ENCODE measurements at regions not wholly inside any gene's neighbourhood (a gene's known extent, or its start where the extent isn't known, plus 50 kb on each side); places are given as distances from the start of the nearest gene placed in this dataset.

DNA sequence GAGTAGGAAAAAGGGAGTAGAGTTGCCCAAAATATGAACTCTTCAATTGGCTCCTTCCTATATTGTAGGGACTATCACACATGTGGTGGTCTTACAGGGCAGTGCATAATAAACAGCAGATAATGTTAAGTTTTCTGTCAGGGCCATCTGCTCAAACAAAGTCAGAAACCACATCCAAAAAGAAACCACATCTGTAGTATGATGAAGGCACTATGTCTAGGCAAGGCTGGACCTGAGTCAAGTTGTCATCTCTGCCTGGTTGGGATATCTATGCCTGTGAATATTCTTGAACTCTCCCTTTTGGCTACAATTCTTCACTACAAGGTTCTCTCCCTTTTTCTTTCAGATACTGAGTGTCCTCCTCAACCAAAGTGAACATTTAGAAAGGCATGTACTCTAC lies 109.4 kb upstream of the C1GALT1C1 start:
- POLR2A ChIA-PET, result no interaction called here
- ATAC-seq (replicated peaks in 1 of 4), result no peak
- no peak overlapping the region for H3K27ac Mint-ChIP-seq

DNA sequence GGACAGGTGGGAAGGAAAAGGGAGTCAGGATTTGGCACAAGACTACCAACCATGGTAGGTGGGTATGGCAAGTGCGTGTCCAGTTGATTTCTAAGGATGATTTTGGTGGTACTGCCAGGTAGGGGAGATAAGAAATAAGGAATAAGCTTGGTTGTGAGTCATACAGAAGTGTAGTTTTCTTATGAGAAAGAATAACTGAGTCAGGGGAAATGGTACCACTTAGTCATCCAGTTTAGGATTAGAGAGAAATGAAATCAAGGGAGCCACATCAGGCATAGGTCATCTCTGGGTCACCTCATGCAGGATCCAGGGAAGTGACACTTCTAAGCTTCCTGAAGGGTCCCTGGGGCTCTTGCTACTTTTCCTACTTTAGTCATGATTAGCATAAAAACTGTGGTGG lies 107.1 kb upstream of the C1GALT1C1 start:
- H3K27me3 Mint-ChIP-seq, result peaks cover 0 to 5% of the 10 kb centered on the region in 2 donors
- H3K36me3 Mint-ChIP-seq, result no peaks in the 10 kb centered on the region
- no peaks in the 10 kb centered on the region for H3K27me3 ChIP-seq (replicated peaks in 1 of 2; ENCODE audit: control insufficient read depth in 2 of 2, extremely low read depth in 1 of 2, insufficient read depth in 2 of 2, low read length in 1 of 2)
- no peak for DNase-seq
- no peak for ATAC-seq (replicated peaks in 1 of 4)
- no peaks in the 10 kb centered on the region for H3K4me1 Mint-ChIP-seq
- no CpG with 5 or more reads among the region's 1 CpG for WGBS (ENCODE audit: insufficient coverage)
- peaks cover 0 to 4% (median 0%) of the 10 kb centered on the region in 3 donors for H3K9me3 Mint-ChIP-seq
- no peaks in the 10 kb centered on the region for H3K9me3 ChIP-seq
- no peak overlapping the region for H3K4me3 Mint-ChIP-seq
- no peaks in the 10 kb centered on the region for H3K36me3 ChIP-seq (ENCODE audit: control insufficient read depth in 2 of 2, extremely low read depth in 1 of 2, insufficient read depth in 1 of 2, low read length in 1 of 2)
- no peaks in the 10 kb centered on the region for H3K4me1 ChIP-seq (ENCODE audit: control insufficient read depth in 1 of 2, extremely low read depth in 1 of 2, insufficient read depth in 2 of 2, low read length in 2 of 2)
- no peak overlapping the region for H3K27ac Mint-ChIP-seq
- no peak overlapping the region for H3K27ac ChIP-seq (ENCODE audit: low read length)
- CTCF ChIA-PET, result no interaction called here
- POLR2A ChIA-PET, result no interaction called here
- H3K4me3 ChIP-seq (ENCODE audit: control insufficient read depth in 1 of 2, extremely low read depth in 1 of 2, low read length in 1 of 2), result no peak overlapping the region

More for the DNA sequence above, 109.4 kb upstream of the C1GALT1C1 start:
- CTCF ChIA-PET, result no interaction called here
- H3K27me3 ChIP-seq (replicated peaks in 1 of 2; ENCODE audit: control insufficient read depth in 2 of 2, extremely low read depth in 1 of 2, insufficient read depth in 2 of 2, low read length in 1 of 2), result no peaks in the 10 kb centered on the region
- Mint-ChIP-seq H3K36me3 (no peaks in the 10 kb centered on the region), H3K4me1 (no peaks in the 10 kb centered on the region), H3K27me3 (peaks cover 0 to 10% of the 10 kb centered on the region in 2 donors), H3K4me3 (no peak overlapping the region), H3K9me3 (no peaks in the 10 kb centered on the region)
- H3K36me3 ChIP-seq (ENCODE audit: control insufficient read depth in 2 of 2, extremely low read depth in 1 of 2, insufficient read depth in 1 of 2, low read length in 1 of 2), result no peaks in the 10 kb centered on the region
- DNase-seq, result no peak
- H3K27ac ChIP-seq (ENCODE audit: low read length), result no peak overlapping the region
- H3K9me3 ChIP-seq, result no peaks in the 10 kb centered on the region
- H3K4me3 ChIP-seq (ENCODE audit: control insufficient read depth in 1 of 2, extremely low read depth in 1 of 2, low read length in 1 of 2), result no peak overlapping the region
- H3K4me1 ChIP-seq (ENCODE audit: control insufficient read depth in 1 of 2, extremely low read depth in 1 of 2, insufficient read depth in 2 of 2, low read length in 2 of 2), result no peaks in the 10 kb centered on the region

DNA sequence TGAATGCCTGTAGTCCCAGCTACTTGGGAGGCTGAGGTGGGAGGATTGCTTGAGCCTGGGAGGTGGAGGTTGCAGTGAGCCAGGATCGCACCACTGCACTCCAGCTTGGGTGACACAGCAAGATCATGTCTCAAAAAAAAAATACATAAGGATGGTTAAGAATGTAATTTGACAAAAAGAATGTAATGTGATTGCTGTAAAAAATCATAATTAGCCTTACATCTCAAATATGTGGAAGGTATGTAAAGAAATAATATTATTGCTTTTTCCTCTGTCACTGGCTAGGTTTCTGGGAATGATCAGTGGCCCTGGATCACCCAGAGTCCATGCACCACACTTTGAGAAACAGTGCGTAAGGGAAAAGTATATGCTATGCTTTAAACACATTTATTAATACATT lies 106.1 kb upstream of the C1GALT1C1 start:
- H3K27ac Mint-ChIP-seq, result no peak overlapping the region
- Histone ChIP-seq H3K36me3 (ENCODE audit: control insufficient read depth in 2 of 2, extremely low read depth in 1 of 2, insufficient read depth in 1 of 2, low read length in 1 of 2) (no peaks in the 10 kb centered on the region), H3K4me1 (ENCODE audit: control insufficient read depth in 1 of 2, extremely low read depth in 1 of 2, insufficient read depth in 2 of 2, low read length in 2 of 2) (no peaks in the 10 kb centered on the region), H3K27me3 (replicated peaks in 1 of 2; ENCODE audit: control insufficient read depth in 2 of 2, extremely low read depth in 1 of 2, insufficient read depth in 2 of 2, low read length in 1 of 2) (no peaks in the 10 kb centered on the region), H3K27ac (ENCODE audit: low read length) (no peak overlapping the region), H3K9me3 (no peaks in the 10 kb centered on the region), H3K4me3 (ENCODE audit: control insufficient read depth in 1 of 2, extremely low read depth in 1 of 2, low read length in 1 of 2) (no peak overlapping the region)
- H3K27me3 Mint-ChIP-seq, result peaks cover 0 to 5% of the 10 kb centered on the region in 2 donors
- ChIA-PET CTCF (no interaction called here), POLR2A (no interaction called here)
- H3K36me3 Mint-ChIP-seq, result no peaks in the 10 kb centered on the region
- no peak for DNase-seq
- no CpG with 5 or more reads among the region's 2 CpGs for WGBS (ENCODE audit: insufficient coverage)
- ATAC-seq (replicated peaks in 1 of 4), result no peak
- H3K4me1 Mint-ChIP-seq, result no peaks in the 10 kb centered on the region
- H3K4me3 Mint-ChIP-seq, result no peak overlapping the region
- H3K9me3 Mint-ChIP-seq, result peaks cover 0 to 4% (median 0%) of the 10 kb centered on the region in 3 donors

DNA sequence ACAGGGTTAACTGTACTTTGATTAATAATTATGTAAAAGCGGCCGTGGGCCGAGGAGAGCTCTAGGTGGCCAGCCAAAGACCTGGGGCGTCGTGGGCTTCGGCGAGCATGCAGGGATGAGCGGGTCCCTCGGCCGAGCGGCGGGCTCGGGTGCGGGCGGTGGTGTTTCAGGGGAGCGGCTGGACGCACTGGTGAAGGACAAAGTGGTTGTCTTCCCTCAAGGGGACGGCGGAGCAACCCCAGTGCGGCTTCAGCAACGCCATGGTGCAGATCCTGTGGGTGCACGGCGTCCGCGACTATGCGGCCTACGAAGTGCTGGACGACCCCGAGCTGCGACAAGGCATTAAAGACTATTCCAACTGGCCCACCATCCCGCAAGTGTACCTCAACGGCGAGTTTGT lies 103.0 kb upstream of the C1GALT1C1 start:
- Mint-ChIP-seq H3K27me3 (peaks cover 0 to 10% of the 10 kb centered on the region in 2 donors), H3K9me3 (peaks cover 0 to 4% (median 0%) of the 10 kb centered on the region in 3 donors)
- 91% methylated on average over 21 of the region's 33 CpGs for WGBS (ENCODE audit: insufficient coverage)

DNA sequence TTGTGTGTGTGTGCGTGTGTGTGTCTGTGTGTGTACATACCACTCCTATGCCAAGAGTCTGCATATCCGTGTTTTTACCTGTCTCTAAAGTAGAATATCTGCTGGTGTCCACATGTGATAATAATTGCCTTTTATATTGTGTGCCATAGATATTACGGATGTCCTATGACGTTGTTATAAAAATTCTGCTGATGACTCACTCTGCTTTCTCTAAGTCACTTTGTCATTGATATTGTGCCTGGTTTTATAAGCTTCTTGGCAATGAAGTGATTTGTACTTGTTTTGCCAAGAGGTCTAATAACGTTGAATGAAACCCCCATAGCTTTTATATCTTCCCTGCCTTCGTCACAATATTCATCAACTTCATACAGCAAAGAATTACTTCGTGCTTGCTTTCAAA lies 102.6 kb upstream of the C1GALT1C1 start:
- Mint-ChIP-seq H3K4me3 (no peak overlapping the region), H3K27ac (no peak overlapping the region), H3K4me1 (no peaks in the 10 kb centered on the region), H3K27me3 (peaks cover 0 to 10% of the 10 kb centered on the region in 2 donors), H3K36me3 (no peaks in the 10 kb centered on the region), H3K9me3 (peaks cover 0 to 4% (median 0%) of the 10 kb centered on the region in 3 donors)
- H3K27me3 ChIP-seq (replicated peaks in 1 of 2; ENCODE audit: control insufficient read depth in 2 of 2, extremely low read depth in 1 of 2, insufficient read depth in 2 of 2, low read length in 1 of 2), result no peaks in the 10 kb centered on the region
- ChIA-PET POLR2A (no interaction called here), CTCF (no interaction called here)
- no peaks in the 10 kb centered on the region for H3K9me3 ChIP-seq
- ATAC-seq (replicated peaks in 1 of 4), result no peak
- no CpG with 5 or more reads among the region's 7 CpGs for WGBS (ENCODE audit: insufficient coverage)
- no peaks in the 10 kb centered on the region for H3K36me3 ChIP-seq (ENCODE audit: control insufficient read depth in 2 of 2, extremely low read depth in 1 of 2, insufficient read depth in 1 of 2, low read length in 1 of 2)
- no peak overlapping the region for H3K27ac ChIP-seq (ENCODE audit: low read length)
- H3K4me1 ChIP-seq (ENCODE audit: control insufficient read depth in 1 of 2, extremely low read depth in 1 of 2, insufficient read depth in 2 of 2, low read length in 2 of 2), result no peaks in the 10 kb centered on the region
- DNase-seq, result no peak
- H3K4me3 ChIP-seq (ENCODE audit: control insufficient read depth in 1 of 2, extremely low read depth in 1 of 2, low read length in 1 of 2), result no peak overlapping the region

More for the DNA sequence above, 103.0 kb upstream of the C1GALT1C1 start:
- ATAC-seq (replicated peaks in 1 of 4), result no peak
- Mint-ChIP-seq H3K4me1 (no peaks in the 10 kb centered on the region), H3K4me3 (no peak overlapping the region), H3K27ac (no peak overlapping the region), H3K36me3 (no peaks in the 10 kb centered on the region)
- H3K27me3 ChIP-seq (replicated peaks in 1 of 2; ENCODE audit: control insufficient read depth in 2 of 2, extremely low read depth in 1 of 2, insufficient read depth in 2 of 2, low read length in 1 of 2), result no peaks in the 10 kb centered on the region
- ChIA-PET POLR2A (interaction anchor here in 1 of 2 donors (0.6 kb wide), 1 partner anchor 72 kb away, joined by 4 read pairs; no protein-coding TSS in a partner anchor), CTCF (interaction anchor here in 1 of 2 donors (0.7 kb wide), 1 partner anchor 60 kb away, joined by 5 read pairs; no protein-coding TSS in a partner anchor)
- no peak overlapping the region for H3K27ac ChIP-seq (ENCODE audit: low read length)
- H3K4me3 ChIP-seq (ENCODE audit: control insufficient read depth in 1 of 2, extremely low read depth in 1 of 2, low read length in 1 of 2), result no peak overlapping the region
- DNase-seq, result no peak
- H3K36me3 ChIP-seq (ENCODE audit: control insufficient read depth in 2 of 2, extremely low read depth in 1 of 2, insufficient read depth in 1 of 2, low read length in 1 of 2), result no peaks in the 10 kb centered on the region
- no peaks in the 10 kb centered on the region for H3K4me1 ChIP-seq (ENCODE audit: control insufficient read depth in 1 of 2, extremely low read depth in 1 of 2, insufficient read depth in 2 of 2, low read length in 2 of 2)
- H3K9me3 ChIP-seq, result no peaks in the 10 kb centered on the region

DNA sequence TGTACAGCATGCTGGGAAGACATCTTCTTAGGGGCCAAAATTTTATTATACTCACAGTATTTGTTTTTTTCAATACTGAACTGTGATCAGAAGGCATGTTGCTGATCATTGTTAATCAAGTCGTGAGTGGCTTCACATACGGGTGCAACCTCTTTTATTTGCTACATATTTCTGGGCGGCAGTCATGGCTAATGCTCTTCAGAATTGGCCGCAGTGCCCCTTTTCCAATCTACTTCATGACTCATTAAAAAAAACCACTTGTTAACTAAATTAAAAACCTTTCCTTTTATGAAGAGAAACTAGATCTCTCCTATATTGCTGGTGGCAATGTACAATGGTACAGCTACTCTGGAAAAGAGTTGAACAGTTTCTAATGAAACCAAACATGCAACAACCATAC lies 101.5 kb upstream of the C1GALT1C1 start:
- no peak for ATAC-seq (replicated peaks in 1 of 4)
- H3K27me3 Mint-ChIP-seq, result peaks cover 0 to 5% of the 10 kb centered on the region in 2 donors
- POLR2A ChIA-PET, result no interaction called here

More for the DNA sequence above, 101.5 kb upstream of the C1GALT1C1 start:
- no peak for DNase-seq
- Mint-ChIP-seq H3K4me3 (no peak overlapping the region), H3K4me1 (peaks cover 0 to 2% (median 0%) of the 10 kb centered on the region in 3 donors), H3K27ac (no peak overlapping the region), H3K9me3 (peaks cover 0 to 4% (median 0%) of the 10 kb centered on the region in 3 donors), H3K36me3 (no peaks in the 10 kb centered on the region)
- Histone ChIP-seq H3K9me3 (no peaks in the 10 kb centered on the region), H3K27ac (ENCODE audit: low read length) (no peak overlapping the region), H3K36me3 (ENCODE audit: control insufficient read depth in 2 of 2, extremely low read depth in 1 of 2, insufficient read depth in 1 of 2, low read length in 1 of 2) (no peaks in the 10 kb centered on the region), H3K4me1 (ENCODE audit: control insufficient read depth in 1 of 2, extremely low read depth in 1 of 2, insufficient read depth in 2 of 2, low read length in 2 of 2) (no peaks in the 10 kb centered on the region), H3K4me3 (ENCODE audit: control insufficient read depth in 1 of 2, extremely low read depth in 1 of 2, low read length in 1 of 2) (no peak overlapping the region), H3K27me3 (replicated peaks in 1 of 2; ENCODE audit: control insufficient read depth in 2 of 2, extremely low read depth in 1 of 2, insufficient read depth in 2 of 2, low read length in 1 of 2) (no peaks in the 10 kb centered on the region)
- WGBS (ENCODE audit: insufficient coverage), result no CpG with 5 or more reads among the region's 4 CpGs
- CTCF ChIA-PET, result no interaction called here

All from T-cell (primary cell).